Esophagus squamous epithelium (tissue), 5 donors: ENCODE measurements at regions not wholly inside any gene's neighbourhood (a gene's known extent, or its start where the extent isn't known, plus 50 kb on each side); places are given as distances from the start of the nearest gene placed in this dataset.

Experiments used
- DNase-seq: peaks from one replicate; lab custom pipeline; 2025; lab: John Stamatoyannopoulos, UW
- H3K27ac ChIP-seq, 4 donors: fragments of 200-600 bp; sonication (generic); one replicate each; pipeline ENCODE4 v1.5.1; 2016 to 2019; ENCODE audit warnings: mild to moderate bottlenecking in 1 of 4
- H3K27me3 ChIP-seq, 4 donors: fragments of 200-600 bp; sonication (generic); 1 replicate in 3 of 4; 2 replicates in 1 of 4; pipeline versions ENCODE4 v1.5.1 to v1.6.0; 2017 to 2021; ENCODE audit warnings: antibody characterized with exemption in 1 of 4
- H3K36me3 ChIP-seq, 3 donors: fragments of 200-600 bp; sonication (generic); one replicate each; pipeline ENCODE4 v1.5.1; 2016 to 2019
- H3K4me1 ChIP-seq, 3 donors: fragments of 200-600 bp; sonication (generic); one replicate each; pipeline ENCODE4 v1.5.1; 2017 to 2019
- H3K4me3 ChIP-seq, 4 donors: fragments of 200-600 bp; sonication (generic); 1 replicate in 3 of 4; 2 replicates in 1 of 4; pipeline ENCODE4 v1.5.1; 2016 to 2019; ENCODE audit warnings: mild to moderate bottlenecking in 2 of 4, moderate library complexity in 1 of 4
- H3K9me3 ChIP-seq, 3 donors: fragments of 200-600 bp; sonication (generic); one replicate each; pipeline ENCODE4 v1.5.1; 2016 to 2019
- POLR2A ChIP-seq, 4 donors: fragments of 450-650 bp; IDR thresholded peaks; one replicate each; pipeline ENCODE4 v1.6.1; 2017; ENCODE audit warnings: antibody characterized with exemption in 4 of 4, mild to moderate bottlenecking in 4 of 4, moderate library complexity in 3 of 4
- WGBS, 2 donors: methylation state at CpG; one replicate each; pipeline ENCODE4 v1.1.5; 2018; 5-methylcytosine and 5-hydroxymethylcytosine counted together
- intact Hi-C: fragments of 100-400 bp; cut with DNase I; formaldehyde crosslinking; loops from one replicate; pipeline ENCODE4 v1.15.0; 2022
- TF ChIP-seq, protein P1 (sequence below), 6 experiments: fragments of 450-650 bp in 4 of 6; fragments of 200-600 bp in 2 of 6; sonication (generic) in 2 of 6; IDR thresholded peaks; one replicate each; pipeline ENCODE4 v1.5.1; 2016 to 2019; ENCODE audit warnings: antibody characterized with exemption in 6 of 6, mild to moderate bottlenecking in 4 of 6, moderate library complexity in 4 of 6
- donor health status: DM: yes; HTN: yes; CAD: no.

DNA sequence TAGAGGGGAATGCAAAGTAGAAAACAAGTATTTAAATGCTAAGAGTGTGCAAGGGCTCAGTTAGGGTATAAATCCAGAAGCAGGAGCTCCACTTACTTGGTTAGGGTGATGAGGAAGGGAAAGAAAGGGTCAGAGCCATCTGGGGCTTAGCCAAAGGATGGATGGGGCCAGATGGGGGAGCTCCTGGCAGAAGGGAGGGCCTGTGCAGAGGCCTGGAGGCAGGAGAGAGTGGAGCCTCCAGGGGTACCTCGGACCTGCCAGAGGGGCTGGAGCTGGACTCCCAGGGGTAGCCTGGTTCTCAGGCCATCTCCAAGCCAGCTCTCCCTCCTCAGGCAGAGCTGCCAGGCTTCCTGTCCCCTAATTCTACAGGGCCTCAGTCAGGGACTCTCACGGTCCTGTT, 506.3 kb downstream of the SHQ1 start:
- no peaks in the 10 kb centered on the region for H3K27me3 ChIP-seq
- intact Hi-C loops = no loop called here
- no peaks in the 10 kb centered on the region for H3K9me3 ChIP-seq
- no peak for TF ChIP-seq POLR2A (IDR thresholded peaks at IDR 0.05)
- DNase-seq = no peak
- 44 to 78% methylated on average over 1 to 2 of the region's 2 CpGs for WGBS, 2 donors
- H3K4me3 ChIP-seq = no peak overlapping the region
- H3K36me3 ChIP-seq = no peaks in the 10 kb centered on the region
- H3K27ac ChIP-seq = no peak overlapping the region
- peaks cover 11 to 54% (median 17%) of the 10 kb centered on the region in 3 donors for H3K4me1 ChIP-seq

DNA sequence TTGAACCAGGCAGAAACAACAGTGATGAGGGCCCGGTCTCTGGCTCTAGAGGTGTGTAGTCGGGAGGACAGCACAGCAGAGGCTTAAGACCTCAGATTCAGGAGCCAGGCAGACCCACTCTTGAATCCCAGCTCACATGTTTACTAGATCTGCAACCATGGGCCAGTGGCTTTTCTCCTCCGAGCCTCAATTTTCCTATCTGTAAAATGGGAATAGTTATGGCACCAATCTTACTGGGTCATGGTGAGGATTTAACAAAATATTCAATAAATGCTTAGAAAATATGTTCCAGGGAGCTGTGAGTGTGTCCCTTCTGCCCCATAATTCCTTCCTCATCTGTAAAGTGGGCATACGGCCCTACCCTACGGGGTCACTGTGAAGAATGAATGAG, 506.9 kb downstream of the SHQ1 start:
- H3K9me3 ChIP-seq = no peaks in the 10 kb centered on the region
- DNase-seq = no peak
- no peaks in the 10 kb centered on the region for H3K27me3 ChIP-seq
- 87 to 98% methylated on average over 4 to 5 of the region's 5 CpGs for WGBS, 2 donors
- H3K4me3 ChIP-seq = no peak overlapping the region
- no peak overlapping the region for H3K27ac ChIP-seq
- intact Hi-C loops = no loop called here
- H3K4me1 ChIP-seq = peaks cover 15 to 54% (median 19%) of the 10 kb centered on the region in 3 donors
- no peaks in the 10 kb centered on the region for H3K36me3 ChIP-seq
- TF ChIP-seq, protein P1, sequence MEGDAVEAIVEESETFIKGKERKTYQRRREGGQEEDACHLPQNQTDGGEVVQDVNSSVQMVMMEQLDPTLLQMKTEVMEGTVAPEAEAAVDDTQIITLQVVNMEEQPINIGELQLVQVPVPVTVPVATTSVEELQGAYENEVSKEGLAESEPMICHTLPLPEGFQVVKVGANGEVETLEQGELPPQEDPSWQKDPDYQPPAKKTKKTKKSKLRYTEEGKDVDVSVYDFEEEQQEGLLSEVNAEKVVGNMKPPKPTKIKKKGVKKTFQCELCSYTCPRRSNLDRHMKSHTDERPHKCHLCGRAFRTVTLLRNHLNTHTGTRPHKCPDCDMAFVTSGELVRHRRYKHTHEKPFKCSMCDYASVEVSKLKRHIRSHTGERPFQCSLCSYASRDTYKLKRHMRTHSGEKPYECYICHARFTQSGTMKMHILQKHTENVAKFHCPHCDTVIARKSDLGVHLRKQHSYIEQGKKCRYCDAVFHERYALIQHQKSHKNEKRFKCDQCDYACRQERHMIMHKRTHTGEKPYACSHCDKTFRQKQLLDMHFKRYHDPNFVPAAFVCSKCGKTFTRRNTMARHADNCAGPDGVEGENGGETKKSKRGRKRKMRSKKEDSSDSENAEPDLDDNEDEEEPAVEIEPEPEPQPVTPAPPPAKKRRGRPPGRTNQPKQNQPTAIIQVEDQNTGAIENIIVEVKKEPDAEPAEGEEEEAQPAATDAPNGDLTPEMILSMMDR (IDR thresholded peaks at IDR 0.05) = no peak

DNA sequence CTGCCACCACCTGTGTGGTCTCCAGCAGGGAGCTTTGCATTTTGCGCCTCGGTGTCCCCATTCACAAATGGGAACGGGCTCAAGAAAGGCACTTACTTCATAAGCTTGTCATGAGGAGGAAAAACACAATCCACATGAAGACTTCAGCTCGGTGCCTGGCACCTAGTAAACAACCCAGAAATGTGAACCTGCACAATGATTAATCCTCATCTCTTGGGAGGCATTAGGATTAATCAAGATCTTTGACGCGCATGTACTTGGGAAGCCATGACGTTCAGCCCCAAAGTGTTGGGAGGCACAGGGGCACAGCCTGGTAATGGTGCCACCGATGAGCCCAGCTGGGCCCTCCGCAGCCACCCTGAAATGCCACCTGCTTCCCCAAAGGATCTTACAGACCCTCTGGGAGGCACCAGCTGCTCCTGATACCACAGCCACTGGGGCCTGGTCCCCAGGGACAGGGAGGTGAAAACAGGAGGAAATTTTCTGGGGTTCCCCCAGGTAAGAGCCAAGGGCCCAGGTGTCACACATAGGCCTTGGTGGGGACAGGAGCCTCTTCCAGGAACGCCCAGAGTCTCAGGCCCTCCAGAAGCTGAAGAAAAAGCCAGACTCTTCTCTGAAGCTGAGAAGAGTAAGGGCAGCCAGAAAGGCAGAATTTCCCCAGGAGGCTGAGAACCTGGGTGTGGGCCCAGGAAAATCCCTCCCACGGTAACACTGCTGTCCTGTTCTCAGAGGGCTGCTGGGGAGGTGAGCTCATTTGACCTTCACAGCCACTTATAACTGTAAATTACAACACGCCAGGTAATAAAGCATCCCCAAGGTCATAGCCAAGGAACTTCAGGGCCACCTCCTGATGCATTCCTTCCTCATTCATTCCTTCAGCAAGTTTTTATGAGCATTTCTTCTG, 507.5 kb downstream of the SHQ1 start:
- no peak for TF ChIP-seq POLR2A (IDR thresholded peaks at IDR 0.05)
- TF ChIP-seq, protein P1 (IDR thresholded peaks at IDR 0.05) = no peak
- intact Hi-C loops = no loop called here
- peaks cover 16 to 54% (median 20%) of the 10 kb centered on the region in 3 donors for H3K4me1 ChIP-seq
- no peak for DNase-seq
- no peaks in the 10 kb centered on the region for H3K27me3 ChIP-seq
- no peaks in the 10 kb centered on the region for H3K9me3 ChIP-seq
- WGBS, 2 donors = 93 to 94% methylated on average over 6 to 11 of the region's 12 CpGs
- H3K27ac ChIP-seq = no peak overlapping the region
- H3K4me3 ChIP-seq = no peak overlapping the region
- no peaks in the 10 kb centered on the region for H3K36me3 ChIP-seq

- Histone ChIP-seq H3K27me3 (no peaks in the 10 kb centered on the region), H3K4me3 (no peak overlapping the region), H3K27ac (no peak overlapping the region), H3K4me1 (peaks cover 16 to 53% (median 20%) of the 10 kb centered on the region in 3 donors), H3K36me3 (no peaks in the 10 kb centered on the region), H3K9me3 (no peaks in the 10 kb centered on the region)
- no peak for DNase-seq
- TF ChIP-seq POLR2A (IDR thresholded peaks at IDR 0.05) = no peak
- TF ChIP-seq, protein P1 (IDR thresholded peaks at IDR 0.05) = no peak
- 44 to 76% methylated on average over 3 to 9 of the region's 9 CpGs for WGBS, 2 donors
- intact Hi-C loops = no loop called here
These were observed 508.2 kb downstream of the SHQ1 start for GRCh38 chr3:72340056-72340455.

DNA sequence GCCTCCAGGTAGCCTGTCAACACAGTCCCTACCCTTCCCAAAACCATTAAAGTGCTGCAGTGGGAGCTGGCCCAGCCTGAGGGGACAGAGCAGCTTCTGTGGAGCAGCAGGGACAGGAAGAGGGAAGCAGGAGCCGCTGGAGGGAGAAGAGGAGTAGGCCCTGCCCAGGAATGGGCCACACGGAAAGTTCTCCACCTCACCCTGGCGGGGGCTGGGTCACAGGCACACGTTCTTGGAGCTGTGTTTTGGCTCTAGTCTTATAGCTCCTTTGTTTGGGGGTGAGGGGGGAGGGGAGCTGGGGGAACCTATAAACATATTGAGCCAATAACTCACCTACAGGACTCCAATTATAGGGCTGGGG, 508.6 kb downstream of the SHQ1 start:
- no CpG with 5 or more reads among the region's 4 CpGs for WGBS, 2 donors
- intact Hi-C loops = no loop called here
- Histone ChIP-seq H3K27me3 (no peaks in the 10 kb centered on the region), H3K4me1 (peaks cover 16 to 49% (median 20%) of the 10 kb centered on the region in 3 donors), H3K27ac (peak overlapping the region; percentile 51 to 81 (median 74)), H3K36me3 (no peaks in the 10 kb centered on the region), H3K9me3 (no peaks in the 10 kb centered on the region), H3K4me3 (no peak overlapping the region)
- TF ChIP-seq, protein P1 (IDR thresholded peaks at IDR 0.05) = no peak
- no peak for TF ChIP-seq POLR2A (IDR thresholded peaks at IDR 0.05)
- no peak for DNase-seq
